OCI-LY1 (cell line): ENCODE measurements at regions not wholly inside any gene's neighbourhood (a gene's known extent, or its start where the extent isn't known, plus 50 kb on each side); places are given as distances from the start of the nearest gene placed in this dataset.

Source experiments
- H2AFZ ChIP-seq: fragments of 200-600 bp; sonication (generic), shearing (Covaris generic); 2 replicates; pipeline ENCODE4 v1.6.0; 2014; ENCODE audit warnings: antibody characterized with exemption, mild to moderate bottlenecking, low read length
- H3F3A ChIP-seq: fragments of 200-600 bp; sonication (generic), shearing (Covaris generic); 2 replicates; pipeline ENCODE4 v1.6.0; 2014; ENCODE audit warnings: mild to moderate bottlenecking, antibody characterized with exemption, low read length, moderate library complexity; ENCODE audit not compliant: insufficient read depth
- H3K27ac ChIP-seq: fragments of 200-600 bp; sonication (generic); 2 replicates; pipeline ENCODE4 v1.5.1; 2014; ENCODE audit warnings: low read length, mixed run types, mild to moderate bottlenecking, low read depth; ENCODE audit not compliant: poor library complexity, severe bottlenecking
- H3K27me3 ChIP-seq: fragments of 200-600 bp; sonication (generic); 2 replicates; pipeline ENCODE4 v1.6.0; 2014; ENCODE audit warnings: antibody characterized with exemption, mild to moderate bottlenecking, low read length, moderate library complexity; ENCODE audit not compliant: insufficient read depth
- H3K36me3 ChIP-seq: fragments of 200-600 bp; sonication (generic); 2 replicates; pipeline ENCODE4 v1.6.1; 2014; ENCODE audit warnings: mild to moderate bottlenecking, antibody characterized with exemption, low read length, moderate library complexity, mixed read lengths; ENCODE audit not compliant: insufficient read depth
- H3K4me1 ChIP-seq: fragments of 200-600 bp; sonication (generic); 2 replicates; pipeline ENCODE4 v1.5.1; 2014; ENCODE audit warnings: mild to moderate bottlenecking, low read length, moderate library complexity; ENCODE audit not compliant: insufficient read depth, severe bottlenecking
- H3K4me2 ChIP-seq: fragments of 200-600 bp; sonication (generic), shearing (Covaris generic); 2 replicates; pipeline ENCODE4 v1.6.1; 2014; ENCODE audit warnings: low read length
- H3K4me3 ChIP-seq: fragments of 200-600 bp; sonication (generic); 2 replicates; pipeline ENCODE4 v1.5.1; 2014; ENCODE audit warnings: low read length, low read depth, mild to moderate bottlenecking, mixed read lengths; ENCODE audit not compliant: poor library complexity, severe bottlenecking
- H3K79me2 ChIP-seq: fragments of 200-600 bp; shearing (Covaris generic); 2 replicates; pipeline ENCODE4 v1.6.1; 2016; ENCODE audit warnings: mixed run types, low read length, mixed read lengths; ENCODE audit not compliant: insufficient read depth
- H3K9ac ChIP-seq: fragments of 200-600 bp; sonication (generic), shearing (Covaris generic); 2 replicates; pipeline ENCODE4 v1.6.1; 2014; ENCODE audit warnings: mild to moderate bottlenecking, low read length, mixed read lengths
- H3K9me2 ChIP-seq: fragments of 200-600 bp; sonication (generic), shearing (Covaris generic); 2 replicates; pipeline ENCODE4 v1.6.1; 2014; ENCODE audit warnings: low read depth, mild to moderate bottlenecking, low read length, mixed read lengths
- H3K9me3 ChIP-seq: fragments of 200-600 bp; shearing (Covaris generic); 2 replicates; pipeline ENCODE4 v1.6.1; 2014; ENCODE audit warnings: low read length, mixed read lengths
- H4K20me1 ChIP-seq: fragments of 200-600 bp; sonication (generic), shearing (Covaris generic); 2 replicates; pipeline ENCODE4 v1.6.0; 2016; ENCODE audit warnings: mild to moderate bottlenecking, low read length; ENCODE audit not compliant: insufficient read depth
- EZH2 ChIP-seq: fragments of 200-600 bp; sonication (generic), shearing (Covaris generic); IDR thresholded peaks from 2 replicates; pipeline ENCODE4 v1.8.0; 2017; ENCODE audit warnings: borderline replicate concordance, mixed run types, mild to moderate bottlenecking, antibody characterized with exemption, low read length, moderate library complexity, mixed read lengths
- TF ChIP-seq, protein P1 (sequence below): fragments of 200-600 bp; sonication (generic), shearing (Covaris generic); IDR thresholded peaks from 2 replicates; pipeline ENCODE4 v1.5.1; 2017; ENCODE audit warnings: mild to moderate bottlenecking, antibody characterized with exemption, low read length, moderate library complexity, mixed read lengths

DNA sequence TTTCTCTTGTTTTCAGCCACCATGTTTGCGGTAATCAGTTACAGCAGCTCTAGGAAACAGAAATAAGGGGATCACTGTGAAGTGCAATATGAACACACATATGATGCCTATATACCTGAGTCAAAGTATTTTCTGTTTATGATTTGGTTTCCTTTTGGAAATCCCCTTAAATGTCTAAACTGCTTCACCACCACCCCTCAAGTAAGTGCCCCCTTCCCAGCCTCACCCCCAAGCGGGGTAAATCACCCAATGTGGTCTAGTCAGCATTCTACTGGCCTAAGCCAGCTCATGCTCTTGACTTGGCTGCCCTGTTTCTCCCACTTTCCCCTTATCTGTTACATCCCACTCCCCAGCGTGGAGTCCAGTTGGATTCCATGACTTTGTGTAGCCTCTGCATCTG, 176.5 kb downstream of the QDPR start:
- Histone ChIP-seq H3K79me2 (no peaks in the 10 kb centered on the region), H3K27ac (no peak overlapping the region), H3F3A (no peaks in the 10 kb centered on the region), H3K4me2 (no peak overlapping the region), H2AFZ (no peak overlapping the region), H3K9me2 (no peaks in the 10 kb centered on the region), H3K27me3 (no peaks in the 10 kb centered on the region), H3K9ac (no peak overlapping the region), H3K36me3 (no peaks in the 10 kb centered on the region), H3K9me3 (no peaks in the 10 kb centered on the region), H3K4me1 (peaks cover 6% of the 10 kb centered on the region), H3K4me3 (no peak overlapping the region), H4K20me1 (no peaks in the 10 kb centered on the region)
- no peak for TF ChIP-seq EZH2
- TF ChIP-seq, protein P1, sequence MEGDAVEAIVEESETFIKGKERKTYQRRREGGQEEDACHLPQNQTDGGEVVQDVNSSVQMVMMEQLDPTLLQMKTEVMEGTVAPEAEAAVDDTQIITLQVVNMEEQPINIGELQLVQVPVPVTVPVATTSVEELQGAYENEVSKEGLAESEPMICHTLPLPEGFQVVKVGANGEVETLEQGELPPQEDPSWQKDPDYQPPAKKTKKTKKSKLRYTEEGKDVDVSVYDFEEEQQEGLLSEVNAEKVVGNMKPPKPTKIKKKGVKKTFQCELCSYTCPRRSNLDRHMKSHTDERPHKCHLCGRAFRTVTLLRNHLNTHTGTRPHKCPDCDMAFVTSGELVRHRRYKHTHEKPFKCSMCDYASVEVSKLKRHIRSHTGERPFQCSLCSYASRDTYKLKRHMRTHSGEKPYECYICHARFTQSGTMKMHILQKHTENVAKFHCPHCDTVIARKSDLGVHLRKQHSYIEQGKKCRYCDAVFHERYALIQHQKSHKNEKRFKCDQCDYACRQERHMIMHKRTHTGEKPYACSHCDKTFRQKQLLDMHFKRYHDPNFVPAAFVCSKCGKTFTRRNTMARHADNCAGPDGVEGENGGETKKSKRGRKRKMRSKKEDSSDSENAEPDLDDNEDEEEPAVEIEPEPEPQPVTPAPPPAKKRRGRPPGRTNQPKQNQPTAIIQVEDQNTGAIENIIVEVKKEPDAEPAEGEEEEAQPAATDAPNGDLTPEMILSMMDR = no peak

DNA sequence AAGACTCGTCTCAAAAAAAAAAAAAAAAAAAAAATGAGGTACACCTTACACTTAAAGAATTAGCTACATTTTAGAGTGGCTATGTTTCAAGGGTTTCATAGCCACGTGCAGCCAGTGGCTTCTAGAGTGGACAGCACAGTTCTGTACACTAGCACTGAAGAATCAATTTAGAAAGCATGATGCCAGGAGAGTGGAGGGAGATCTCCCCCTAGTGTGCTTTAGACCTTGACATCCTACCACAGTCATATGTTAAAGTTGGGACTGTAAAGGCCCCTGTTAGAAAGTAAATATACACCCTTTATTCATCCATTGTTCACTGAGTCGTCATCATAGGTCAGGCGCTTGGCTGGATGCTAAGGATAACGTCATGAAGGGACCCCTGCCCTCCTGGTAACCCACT, 179.4 kb downstream of the QDPR start:
- no peaks in the 10 kb centered on the region for H3K79me2 ChIP-seq
- TF ChIP-seq, protein P1 = no peak
- no peak for TF ChIP-seq EZH2

DNA sequence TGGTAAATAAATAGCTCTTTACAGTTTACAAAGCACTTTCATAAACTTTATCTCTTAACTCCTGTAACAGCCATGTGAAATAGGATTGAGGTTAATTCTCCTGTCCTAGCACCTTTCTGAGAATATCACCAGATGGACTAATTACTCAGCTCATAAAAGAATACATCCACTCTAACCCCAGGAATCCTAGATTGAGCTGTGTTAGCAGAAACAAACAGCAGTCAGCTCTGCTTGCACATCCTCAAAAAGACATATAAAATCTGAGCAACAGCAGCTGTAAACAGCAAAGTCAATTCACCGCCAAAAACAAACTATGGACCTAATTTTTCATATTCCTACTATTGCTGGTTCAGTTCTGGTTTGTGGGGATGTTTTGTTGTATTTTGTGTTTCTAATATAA, 182.8 kb downstream of the QDPR start:
- no peak overlapping the region for H2AFZ ChIP-seq
- H3K27ac ChIP-seq = no peak overlapping the region
- H3K4me3 ChIP-seq = no peak overlapping the region
- H3K36me3 ChIP-seq = no peaks in the 10 kb centered on the region
- no peaks in the 10 kb centered on the region for H3K4me1 ChIP-seq
- no peak overlapping the region for H3K9ac ChIP-seq
- H3K27me3 ChIP-seq = no peaks in the 10 kb centered on the region
- no peaks in the 10 kb centered on the region for H3K79me2 ChIP-seq
- H3F3A ChIP-seq = no peaks in the 10 kb centered on the region
- H3K9me2 ChIP-seq = no peaks in the 10 kb centered on the region
- no peaks in the 10 kb centered on the region for H3K9me3 ChIP-seq
- no peaks in the 10 kb centered on the region for H4K20me1 ChIP-seq
- no peak for TF ChIP-seq EZH2
- TF ChIP-seq, protein P1 = no peak
- no peak overlapping the region for H3K4me2 ChIP-seq

More for the DNA sequence above, 179.4 kb downstream of the QDPR start:
- peaks cover 6% of the 10 kb centered on the region for H3K4me1 ChIP-seq
- H3K9ac ChIP-seq = no peak overlapping the region
- no peaks in the 10 kb centered on the region for H4K20me1 ChIP-seq
- H3K36me3 ChIP-seq = no peaks in the 10 kb centered on the region
- no peak overlapping the region for H3K4me2 ChIP-seq
- H3F3A ChIP-seq = no peaks in the 10 kb centered on the region
- H2AFZ ChIP-seq = no peak overlapping the region
- no peaks in the 10 kb centered on the region for H3K27me3 ChIP-seq
- H3K9me2 ChIP-seq = no peaks in the 10 kb centered on the region
- H3K27ac ChIP-seq = no peak overlapping the region
- H3K9me3 ChIP-seq = no peaks in the 10 kb centered on the region
- no peak overlapping the region for H3K4me3 ChIP-seq
